ENCODE measurements at regions not wholly inside any gene's neighbourhood (a gene's known extent, or its start where the extent isn't known, plus 50 kb on each side); places are given as distances from the start of the nearest gene placed in this dataset.
A peak's percentile ranks its signal among the peaks of the same experiment; 100 is the strongest.

DNA sequence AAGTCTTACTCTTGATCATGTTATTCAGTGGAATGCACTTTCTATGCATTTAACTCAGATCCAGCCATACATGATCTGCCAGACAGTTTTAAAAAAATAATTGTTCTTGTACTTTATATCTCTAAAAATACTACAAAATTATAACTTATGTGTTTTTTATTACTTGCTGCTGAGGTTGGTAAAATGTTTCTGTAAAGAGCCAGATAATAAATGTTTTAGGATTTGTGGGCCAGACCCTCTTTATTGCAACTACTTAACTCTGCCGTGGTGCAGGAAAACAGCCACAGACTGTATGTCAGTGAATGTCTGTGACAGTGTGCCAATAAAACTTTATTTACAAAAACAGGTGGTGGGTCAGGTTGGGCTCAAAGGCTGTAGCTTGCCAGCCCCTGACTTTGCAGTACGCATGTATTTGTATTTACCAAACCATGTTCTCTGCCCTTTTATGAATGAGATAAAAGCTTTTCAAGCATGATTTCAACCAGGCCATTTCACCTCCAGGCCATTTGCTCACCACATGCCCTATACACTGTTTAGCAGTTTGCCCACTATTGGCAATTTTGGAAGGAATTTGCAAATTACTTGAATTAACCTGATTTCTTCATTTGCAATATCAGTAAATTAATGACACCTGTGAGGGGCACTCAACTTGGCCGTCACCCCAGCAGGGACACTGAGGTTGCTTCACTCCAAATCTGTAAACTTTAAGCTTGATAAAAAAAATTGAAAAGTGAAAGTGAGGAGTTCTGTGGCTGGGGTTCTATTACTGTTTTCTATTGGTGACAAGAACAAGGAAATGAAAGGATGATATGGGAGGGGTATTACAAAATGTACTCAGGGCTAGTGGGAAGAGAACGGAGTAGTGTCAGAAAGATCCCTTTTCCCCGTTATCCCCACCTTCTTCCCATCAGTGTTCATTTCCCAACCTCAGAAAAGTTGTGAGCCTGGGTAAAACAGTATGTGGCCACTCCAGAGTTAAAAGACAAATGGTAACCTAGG, 133.4 kb downstream of the CEBPB start:
- no peaks in the 10 kb centered on the region for H3K27me3 ChIP-seq
- DNase-seq, result no peak
- H3K27ac ChIP-seq, result no peak overlapping the region
- in situ Hi-C loops (cut with MboI; ENCODE audit: low sequenced_read_pairs in 4 of 4), result no loop called here
- peaks cover 19 to 26% of the 10 kb centered on the region in 2 donors for H3K4me1 ChIP-seq
- H3K36me3 ChIP-seq, result no peaks in the 10 kb centered on the region
- H3K4me3 ChIP-seq, result no peak overlapping the region
- no peaks in the 10 kb centered on the region for H3K9me3 ChIP-seq
- ATAC-seq, result no peak
- intact Hi-C loops (cut with DNase I; ENCODE audit: low total_unique reads), result no loop called here
- no peak for TF ChIP-seq POLR2A (IDR thresholded peaks at IDR 0.05)
- TF ChIP-seq, protein P1, sequence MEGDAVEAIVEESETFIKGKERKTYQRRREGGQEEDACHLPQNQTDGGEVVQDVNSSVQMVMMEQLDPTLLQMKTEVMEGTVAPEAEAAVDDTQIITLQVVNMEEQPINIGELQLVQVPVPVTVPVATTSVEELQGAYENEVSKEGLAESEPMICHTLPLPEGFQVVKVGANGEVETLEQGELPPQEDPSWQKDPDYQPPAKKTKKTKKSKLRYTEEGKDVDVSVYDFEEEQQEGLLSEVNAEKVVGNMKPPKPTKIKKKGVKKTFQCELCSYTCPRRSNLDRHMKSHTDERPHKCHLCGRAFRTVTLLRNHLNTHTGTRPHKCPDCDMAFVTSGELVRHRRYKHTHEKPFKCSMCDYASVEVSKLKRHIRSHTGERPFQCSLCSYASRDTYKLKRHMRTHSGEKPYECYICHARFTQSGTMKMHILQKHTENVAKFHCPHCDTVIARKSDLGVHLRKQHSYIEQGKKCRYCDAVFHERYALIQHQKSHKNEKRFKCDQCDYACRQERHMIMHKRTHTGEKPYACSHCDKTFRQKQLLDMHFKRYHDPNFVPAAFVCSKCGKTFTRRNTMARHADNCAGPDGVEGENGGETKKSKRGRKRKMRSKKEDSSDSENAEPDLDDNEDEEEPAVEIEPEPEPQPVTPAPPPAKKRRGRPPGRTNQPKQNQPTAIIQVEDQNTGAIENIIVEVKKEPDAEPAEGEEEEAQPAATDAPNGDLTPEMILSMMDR (IDR thresholded peaks at IDR 0.05 in 4 of 5, conservative IDR thresholded peaks at IDR 0.05 in 1 of 5), result no peak

DNA sequence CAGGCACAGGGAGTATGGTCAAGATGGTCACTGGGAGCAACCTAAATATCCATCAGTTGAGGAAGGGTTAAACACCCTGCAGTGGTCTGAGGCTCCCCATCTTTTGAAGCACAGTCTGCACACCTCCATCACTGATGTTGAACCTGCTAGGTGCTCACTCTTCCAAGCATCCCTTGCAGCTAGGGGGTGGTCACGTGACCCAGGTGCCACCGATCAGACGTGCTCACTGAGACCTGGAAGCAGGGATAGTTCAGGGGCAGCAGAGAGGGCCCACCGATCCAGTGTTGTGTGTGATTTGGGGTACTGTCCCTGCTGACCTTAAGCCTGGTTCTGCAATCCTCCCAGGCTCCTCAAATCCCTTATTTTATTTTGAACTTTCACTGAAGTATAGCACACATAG, 134.6 kb downstream of the CEBPB start:
- no peak for ATAC-seq
- DNase-seq, result peak in 1 of 2 donors; percentile 9
- H3K27ac ChIP-seq, result no peak overlapping the region
- H3K4me1 ChIP-seq, result peaks cover 19 to 26% of the 10 kb centered on the region in 2 donors
- H3K9me3 ChIP-seq, result no peaks in the 10 kb centered on the region
- in situ Hi-C loops (cut with MboI; ENCODE audit: low sequenced_read_pairs in 4 of 4) (no loop called here), intact Hi-C loops (cut with DNase I; ENCODE audit: low total_unique reads) (no loop called here)
- no peaks in the 10 kb centered on the region for H3K36me3 ChIP-seq
- no peaks in the 10 kb centered on the region for H3K27me3 ChIP-seq
- H3K4me3 ChIP-seq, result no peak overlapping the region
- no peak for TF ChIP-seq POLR2A (IDR thresholded peaks at IDR 0.05)
- TF ChIP-seq, protein P1 (IDR thresholded peaks at IDR 0.05 in 4 of 5, conservative IDR thresholded peaks at IDR 0.05 in 1 of 5), result no peak

DNA sequence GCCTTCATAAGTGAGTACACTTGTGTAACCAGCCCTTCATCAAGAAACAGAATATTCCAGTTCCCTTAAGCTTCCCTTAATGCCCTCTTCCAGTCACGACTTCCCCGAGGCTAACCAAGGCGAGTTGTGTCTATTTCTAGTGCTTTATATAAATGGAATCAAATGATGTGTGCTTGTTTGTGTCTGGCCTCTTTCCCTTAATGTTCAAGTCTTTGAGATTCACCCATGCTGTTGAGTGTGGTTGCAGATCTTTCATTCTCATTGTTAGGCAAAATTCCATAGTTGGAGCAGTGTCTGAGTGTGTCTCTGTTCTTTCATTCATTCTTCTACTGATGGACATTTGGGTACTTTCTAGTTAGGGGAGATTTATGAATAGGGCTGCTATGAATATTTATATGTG, 135.0 kb downstream of the CEBPB start:
- Histone ChIP-seq H3K4me1 (peaks cover 15 to 26% of the 10 kb centered on the region in 2 donors), H3K27ac (no peak overlapping the region), H3K9me3 (no peaks in the 10 kb centered on the region), H3K4me3 (no peak overlapping the region), H3K36me3 (no peaks in the 10 kb centered on the region), H3K27me3 (no peaks in the 10 kb centered on the region)
- intact Hi-C loops (cut with DNase I; ENCODE audit: low total_unique reads) (no loop called here), in situ Hi-C loops (cut with MboI; ENCODE audit: low sequenced_read_pairs in 4 of 4) (no loop called here)
- ATAC-seq (no peak), DNase-seq (no peak)
- TF ChIP-seq, protein P1 (IDR thresholded peaks at IDR 0.05 in 4 of 5, conservative IDR thresholded peaks at IDR 0.05 in 1 of 5), result no peak
- TF ChIP-seq POLR2A (IDR thresholded peaks at IDR 0.05), result no peak

DNA sequence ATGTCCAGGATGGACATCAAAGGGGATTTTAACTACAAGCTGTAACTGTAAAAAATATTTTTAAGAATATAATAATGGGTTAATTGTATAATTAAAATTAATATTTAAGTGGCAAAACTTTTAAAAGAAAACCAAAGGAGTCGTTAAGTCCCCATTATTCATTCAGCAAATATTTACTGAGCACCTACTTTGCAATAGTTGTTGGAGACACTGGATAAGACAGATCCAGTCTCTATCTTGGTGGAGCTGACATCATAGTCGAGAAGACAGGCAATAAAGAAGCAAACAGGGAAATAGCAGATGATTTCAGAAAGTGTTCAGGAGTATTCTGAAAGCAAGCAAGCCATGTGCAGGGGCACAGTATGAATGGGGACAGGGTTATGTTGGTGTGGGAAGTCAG, 137.0 kb downstream of the CEBPB start:
- ATAC-seq (peak in 1 of 2 donors; percentile 48), DNase-seq (no peak)
- no peaks in the 10 kb centered on the region for H3K27me3 ChIP-seq
- TF ChIP-seq, protein P1 (IDR thresholded peaks at IDR 0.05 in 4 of 5, conservative IDR thresholded peaks at IDR 0.05 in 1 of 5), result no peak
- TF ChIP-seq POLR2A (IDR thresholded peaks at IDR 0.05), result no peak
- H3K4me3 ChIP-seq, result no peak overlapping the region
- H3K9me3 ChIP-seq, result no peaks in the 10 kb centered on the region
- intact Hi-C loops (cut with DNase I; ENCODE audit: low total_unique reads) (no loop called here), in situ Hi-C loops (cut with MboI; ENCODE audit: low sequenced_read_pairs in 4 of 4) (no loop called here)
- H3K27ac ChIP-seq, result no peak overlapping the region
- H3K4me1 ChIP-seq, result peaks cover 0 to 14% of the 10 kb centered on the region in 2 donors
- H3K36me3 ChIP-seq, result no peaks in the 10 kb centered on the region

Data from gastrocnemius medialis (tissue), 4 donors.